ENCODE measurements at regions not wholly inside any gene's neighbourhood (a gene's known extent, or its start where the extent isn't known, plus 50 kb on each side); places are given as distances from the start of the nearest gene placed in this dataset.
"Not testable (repeated sequence)": the region's sequence is repeated elsewhere in the genome, so short reads cannot be mapped to it uniquely, and the experiment has no call there.

GRCh38 chr13:70798385-70798784 lies 690.1 kb upstream of the KLHL1 start:
- H3K36me3 Mint-ChIP-seq (ENCODE audit: low read depth): no peaks in the 10 kb centered on the region

GRCh38 chr13:70795484-70795883 lies 687.2 kb upstream of the KLHL1 start:
- DNase-seq (no peak), ATAC-seq (no peak)
- Mint-ChIP-seq H3K36me3 (ENCODE audit: low read depth) (no peaks in the 10 kb centered on the region), H3K4me1 (no peaks in the 10 kb centered on the region), H3K4me3 (no peak overlapping the region), H3K27me3 (no peaks in the 10 kb centered on the region), H3K9me3 (ENCODE audit: low read depth) (no peaks in the 10 kb centered on the region), H3K27ac (no peak overlapping the region)
- ChIA-PET POLR2A (no interaction called here), CTCF (no interaction called here)
- intact Hi-C loops (cut with DNase I, micrococcal nuclease): no loop called here

More at GRCh38 chr13:70798385-70798784, 690.1 kb upstream of the KLHL1 start:
- ChIA-PET POLR2A (no interaction called here), CTCF (no interaction called here)
- ATAC-seq (no peak), DNase-seq (no peak)
- Mint-ChIP-seq H3K4me3 (no peak overlapping the region), H3K4me1 (no peaks in the 10 kb centered on the region), H3K9me3 (ENCODE audit: low read depth) (no peaks in the 10 kb centered on the region), H3K27ac (no peak overlapping the region), H3K27me3 (no peaks in the 10 kb centered on the region)
- intact Hi-C loops (cut with DNase I, micrococcal nuclease): no loop called here

GRCh38 chr13:70792121-70792520 lies 683.9 kb upstream of the KLHL1 start:
- Mint-ChIP-seq H3K27ac (no peak overlapping the region), H3K4me1 (no peaks in the 10 kb centered on the region), H3K4me3 (no peak overlapping the region), H3K9me3 (ENCODE audit: low read depth) (no peaks in the 10 kb centered on the region), H3K36me3 (ENCODE audit: low read depth) (no peaks in the 10 kb centered on the region), H3K27me3 (no peaks in the 10 kb centered on the region)
- DNase-seq: no peak
- CTCF ChIA-PET: no interaction called here
- ATAC-seq: no peak
- intact Hi-C loops (cut with DNase I, micrococcal nuclease): no loop called here
- POLR2A ChIA-PET: no interaction called here

- ChIA-PET CTCF (no interaction called here), POLR2A (no interaction called here)
- DNase-seq (no peak), ATAC-seq (no peak)
- no peak overlapping the region for H3K4me3 Mint-ChIP-seq
- H3K27ac Mint-ChIP-seq: no peak overlapping the region
- no peaks in the 10 kb centered on the region for H3K36me3 Mint-ChIP-seq (ENCODE audit: low read depth)
- no peaks in the 10 kb centered on the region for H3K4me1 Mint-ChIP-seq
- H3K27me3 Mint-ChIP-seq: no peaks in the 10 kb centered on the region
- H3K9me3 Mint-ChIP-seq (ENCODE audit: low read depth): no peaks in the 10 kb centered on the region
- intact Hi-C loops (cut with DNase I, micrococcal nuclease): no loop called here
Observed at GRCh38 chr13:70789751-70790150, 681.5 kb upstream of the KLHL1 start.

GRCh38 chr13:70788074-70788473 lies 679.8 kb upstream of the KLHL1 start:
- H3K27me3 Mint-ChIP-seq: no peaks in the 10 kb centered on the region
- CTCF ChIA-PET: no interaction called here
- POLR2A ChIA-PET: no interaction called here

GRCh38 chr13:70784207-70784989 lies 676.1 kb upstream of the KLHL1 start:
- H3K27me3 Mint-ChIP-seq: no peaks in the 10 kb centered on the region
- no peaks in the 10 kb centered on the region for H3K9me3 Mint-ChIP-seq (ENCODE audit: low read depth)
- no peaks in the 10 kb centered on the region for H3K4me1 Mint-ChIP-seq
- ATAC-seq: no peak
- ChIA-PET CTCF (no interaction called here), POLR2A (no interaction called here)
- H3K36me3 Mint-ChIP-seq (ENCODE audit: low read depth): no peaks in the 10 kb centered on the region
- H3K27ac Mint-ChIP-seq: no peak overlapping the region
- no peak overlapping the region for H3K4me3 Mint-ChIP-seq
- intact Hi-C loops (cut with DNase I, micrococcal nuclease): no loop called here
- DNase-seq: no peak

More at GRCh38 chr13:70788074-70788473, 679.8 kb upstream of the KLHL1 start:
- ATAC-seq (no peak), DNase-seq (no peak)
- no peak overlapping the region for H3K27ac Mint-ChIP-seq
- no peak overlapping the region for H3K4me3 Mint-ChIP-seq
- no peaks in the 10 kb centered on the region for H3K9me3 Mint-ChIP-seq (ENCODE audit: low read depth)
- no peaks in the 10 kb centered on the region for H3K36me3 Mint-ChIP-seq (ENCODE audit: low read depth)
- H3K4me1 Mint-ChIP-seq: no peaks in the 10 kb centered on the region
- intact Hi-C loops (cut with DNase I, micrococcal nuclease): no loop called here

GRCh38 chr13:70769817-70770216 lies 661.6 kb upstream of the KLHL1 start:
- Mint-ChIP-seq H3K4me3 (no peak overlapping the region), H3K9me3 (ENCODE audit: low read depth) (peaks cover 1% of the 10 kb centered on the region), H3K27me3 (no peaks in the 10 kb centered on the region), H3K4me1 (no peaks in the 10 kb centered on the region), H3K36me3 (ENCODE audit: low read depth) (no peaks in the 10 kb centered on the region), H3K27ac (no peak overlapping the region)
- POLR2A ChIA-PET: no interaction called here
- intact Hi-C loops (cut with DNase I, micrococcal nuclease): no loop called here
- CTCF ChIA-PET: no interaction called here
- no peak for DNase-seq
- no peak for ATAC-seq

GRCh38 chr13:70758932-70759331 lies 650.7 kb upstream of the KLHL1 start:
- CTCF ChIA-PET: no interaction called here
- ATAC-seq (no peak), DNase-seq (no peak)
- no peaks in the 10 kb centered on the region for H3K9me3 Mint-ChIP-seq (ENCODE audit: low read depth)
- POLR2A ChIA-PET: no interaction called here
- H3K27ac Mint-ChIP-seq: no peak overlapping the region
- intact Hi-C loops (cut with DNase I, micrococcal nuclease): no loop called here
- H3K27me3 Mint-ChIP-seq: no peaks in the 10 kb centered on the region
- H3K4me3 Mint-ChIP-seq: no peak overlapping the region
- no peaks in the 10 kb centered on the region for H3K36me3 Mint-ChIP-seq (ENCODE audit: low read depth)
- no peaks in the 10 kb centered on the region for H3K4me1 Mint-ChIP-seq

- no peaks in the 10 kb centered on the region for H3K36me3 Mint-ChIP-seq (ENCODE audit: low read depth)
- H3K4me1 Mint-ChIP-seq: no peaks in the 10 kb centered on the region
- no peak for DNase-seq
- no peak overlapping the region for H3K27ac Mint-ChIP-seq
- H3K27me3 Mint-ChIP-seq: no peaks in the 10 kb centered on the region
- no peak overlapping the region for H3K4me3 Mint-ChIP-seq
- intact Hi-C loops (cut with DNase I, micrococcal nuclease): no loop called here
- no peaks in the 10 kb centered on the region for H3K9me3 Mint-ChIP-seq (ENCODE audit: low read depth)
- ATAC-seq: no peak
- POLR2A ChIA-PET: no interaction called here
- CTCF ChIA-PET: no interaction called here
Observed at GRCh38 chr13:70756088-70756487, 647.8 kb upstream of the KLHL1 start.

GRCh38 chr13:70755456-70755855 lies 647.2 kb upstream of the KLHL1 start:
- intact Hi-C loops (cut with DNase I, micrococcal nuclease): no loop called here
- H3K27ac Mint-ChIP-seq: no peak overlapping the region
- no peak overlapping the region for H3K4me3 Mint-ChIP-seq
- POLR2A ChIA-PET: no interaction called here
- H3K36me3 Mint-ChIP-seq (ENCODE audit: low read depth): no peaks in the 10 kb centered on the region
- no peaks in the 10 kb centered on the region for H3K27me3 Mint-ChIP-seq
- H3K9me3 Mint-ChIP-seq (ENCODE audit: low read depth): no peaks in the 10 kb centered on the region
- ATAC-seq (no peak), DNase-seq (no peak)
- CTCF ChIA-PET: interaction anchor here (0.6 kb wide), 1 partner anchor 13 kb away, joined by 3 read pairs; no protein-coding TSS in a partner anchor
- no peaks in the 10 kb centered on the region for H3K4me1 Mint-ChIP-seq

- no peaks in the 10 kb centered on the region for H3K4me1 Mint-ChIP-seq
- POLR2A ChIA-PET: no interaction called here
- H3K36me3 Mint-ChIP-seq (ENCODE audit: low read depth): no peaks in the 10 kb centered on the region
- CTCF ChIA-PET: no interaction called here
- no peak overlapping the region for H3K4me3 Mint-ChIP-seq
- no peak for DNase-seq
- H3K9me3 Mint-ChIP-seq (ENCODE audit: low read depth): peaks cover 2% of the 10 kb centered on the region
- no peaks in the 10 kb centered on the region for H3K27me3 Mint-ChIP-seq
- intact Hi-C loops (cut with DNase I, micrococcal nuclease): no loop called here
- no peak for ATAC-seq
- no peak overlapping the region for H3K27ac Mint-ChIP-seq
Observed at GRCh38 chr13:70747262-70747661, 639.0 kb upstream of the KLHL1 start.

GRCh38 chr13:70746469-70746868 lies 638.2 kb upstream of the KLHL1 start:
- DNase-seq; POLR2A ChIA-PET; intact Hi-C loops (cut with DNase I, micrococcal nuclease); H3K4me1 Mint-ChIP-seq; H3K27ac Mint-ChIP-seq; H3K36me3 Mint-ChIP-seq (ENCODE audit: low read depth); ATAC-seq; H3K4me3 Mint-ChIP-seq; CTCF ChIA-PET; H3K27me3 Mint-ChIP-seq; H3K9me3 Mint-ChIP-seq (ENCODE audit: low read depth): not testable (repeated sequence)
